OCI-M1 (cell line): ENCODE measurements at regions not wholly inside any gene's neighbourhood (a gene's known extent, or its start where the extent isn't known, plus 50 kb on each side); places are given as distances from the start of the nearest gene placed in this dataset.
"Not testable (repeated sequence)": the region's sequence is repeated elsewhere in the genome, so short reads cannot be mapped to it uniquely, and the experiment has no call there.

Experiments
- DNase-seq: peaks from one replicate; lab custom pipeline; 2025; lab: John Stamatoyannopoulos, UW

- DNase-seq = no peak
Observed at GRCh38 chr18:65287652-65288051, 463.2 kb upstream of the CDH7 start.

- no peak for DNase-seq
Observed at GRCh38 chr18:65282096-65282495, 468.7 kb upstream of the CDH7 start.

GRCh38 chr18:65279668-65280305, 471.0 kb upstream of the CDH7 start:
- DNase-seq = no peak

- DNase-seq = no peak
Observed at GRCh38 chr18:65278939-65279667, 471.7 kb upstream of the CDH7 start.

- no peak for DNase-seq
Observed at GRCh38 chr18:65269375-65269774, 481.4 kb upstream of the CDH7 start.

GRCh38 chr18:65265761-65266160, 485.1 kb upstream of the CDH7 start:
- DNase-seq = peak; percentile 34

GRCh38 chr18:65260030-65260429, 490.8 kb upstream of the CDH7 start:
- no peak for DNase-seq

- DNase-seq = no peak
Observed at GRCh38 chr18:65259403-65259802, 491.4 kb upstream of the CDH7 start.

- DNase-seq = no peak
Observed at GRCh38 chr18:65257149-65257548, 493.7 kb upstream of the CDH7 start.

GRCh38 chr18:65255417-65255816, 495.4 kb upstream of the CDH7 start:
- DNase-seq = no peak

- peak; percentile 71 for DNase-seq
Observed at GRCh38 chr18:65239787-65240186, 511.0 kb upstream of the CDH7 start.

GRCh38 chr18:65235966-65236624, 514.7 kb upstream of the CDH7 start:
- DNase-seq = peak; percentile 69

GRCh38 chr18:65230311-65230710, 520.5 kb upstream of the CDH7 start:
- DNase-seq = no peak

GRCh38 chr18:65227970-65228369, 522.8 kb upstream of the CDH7 start:
- peak; percentile 20 for DNase-seq

- DNase-seq = no peak
Observed at GRCh38 chr18:65221736-65222135, 529.1 kb upstream of the CDH7 start.

- no peak for DNase-seq
Observed at GRCh38 chr18:65221115-65221514, 529.7 kb upstream of the CDH7 start.

- DNase-seq = no peak
Observed at GRCh38 chr18:65215865-65216466, 534.8 kb upstream of the CDH7 start.

- no peak for DNase-seq
Observed at GRCh38 chr18:65214456-65214855, 536.4 kb upstream of the CDH7 start.

GRCh38 chr18:65206551-65207260, 544.1 kb upstream of the CDH7 start:
- DNase-seq = no peak

- no peak for DNase-seq
Observed at GRCh38 chr18:65202091-65202490, 548.7 kb upstream of the CDH7 start.

- DNase-seq = no peak
Observed at GRCh38 chr18:65175681-65176080, 575.1 kb upstream of the CDH7 start.

GRCh38 chr18:65162086-65162485, 588.7 kb upstream of the CDH7 start:
- DNase-seq = not testable (repeated sequence)
